DND-41 (cell line): ENCODE measurements at regions not wholly inside any gene's neighbourhood (a gene's known extent, or its start where the extent isn't known, plus 50 kb on each side); places are given as distances from the start of the nearest gene placed in this dataset.

Experiments
- ATAC-seq: fragments of 200-7000 bp; cut with Tn5 transposase; 3 replicates; pipeline ENCODE4 v1.9.1; 2021; ENCODE audit warnings: low read depth; ENCODE audit not compliant: insufficient read depth
- DNase-seq: peaks from one replicate; pipeline ENCODE4 v3.0.0-alpha.2; 2020
- H2AFZ ChIP-seq: 2 replicates; pipeline ENCODE4 v1.6.0; 2012; ENCODE audit warnings: low read depth, low read length
- H3K27ac ChIP-seq: 2 replicates; pipeline ENCODE4 v1.5.1; 2012; ENCODE audit warnings: low read length, inconsistent platforms
- H3K27me3 ChIP-seq: fragments of 200-600 bp; sonication (generic); 2 replicates; pipeline ENCODE4 v1.6.0; 2012; ENCODE audit warnings: low read length, mild to moderate bottlenecking, inconsistent platforms; ENCODE audit not compliant: insufficient read depth, poor library complexity
- H3K36me3 ChIP-seq: 2 replicates; pipeline ENCODE4 v1.5.1; 2012; ENCODE audit warnings: low read length, inconsistent platforms; ENCODE audit not compliant: insufficient read depth
- H3K4me1 ChIP-seq: 2 replicates; pipeline ENCODE4 v1.5.1; 2012; ENCODE audit warnings: mild to moderate bottlenecking, low read length; ENCODE audit not compliant: insufficient read depth
- H3K4me2 ChIP-seq: 2 replicates; pipeline ENCODE4 v1.6.0; 2012; ENCODE audit warnings: mild to moderate bottlenecking, moderate library complexity, low read length, inconsistent platforms; ENCODE audit not compliant: insufficient read depth
- H3K4me3 ChIP-seq, 2 experiments: fragments of 200-600 bp in 1 of 2; shearing (Covaris generic) in 1 of 2; 2 replicates each; pipeline ENCODE4 v1.5.1; 2012 to 2016; ENCODE audit warnings: inconsistent platforms in 2 of 2, low read length in 2 of 2, mild to moderate bottlenecking in 2 of 2, low read depth in 1 of 2, moderate library complexity in 1 of 2
- H3K79me2 ChIP-seq: 2 replicates; pipeline ENCODE4 v1.6.0; 2012; ENCODE audit warnings: low read length, inconsistent platforms; ENCODE audit not compliant: insufficient read depth
- H3K9ac ChIP-seq: 2 replicates; pipeline ENCODE4 v1.6.0; 2012; ENCODE audit warnings: low read depth, mild to moderate bottlenecking, inconsistent platforms, low read length, moderate library complexity
- H3K9me3 ChIP-seq: 2 replicates; pipeline ENCODE4 v1.5.1; 2012; ENCODE audit warnings: low read length, moderate library complexity, mild to moderate bottlenecking, inconsistent platforms; ENCODE audit not compliant: insufficient read depth, severe bottlenecking
- H4K20me1 ChIP-seq: 2 replicates; pipeline ENCODE4 v1.6.0; 2012; ENCODE audit warnings: low read length; ENCODE audit not compliant: insufficient read depth
- CTCF ChIP-seq: IDR thresholded peaks from 2 replicates; pipeline ENCODE4 v1.5.1; 2012; ENCODE audit warnings: borderline replicate concordance, low read length, moderate library complexity, mild to moderate bottlenecking; ENCODE audit not compliant: poor library complexity, severe bottlenecking; ENCODE audit errors: extremely low read depth
- EZH2 ChIP-seq: IDR thresholded peaks from 3 replicates; pipeline ENCODE4 v1.6.1; 2012; ENCODE audit warnings: borderline replicate concordance, low read depth, mild to moderate bottlenecking, moderate library complexity, low read length, inconsistent platforms; ENCODE audit not compliant: severe bottlenecking

GRCh38 chr4:27315625-27316024, 455.0 kb downstream of the STIM2 start:
- Histone ChIP-seq H3K4me3 (no peak overlapping the region), H3K27ac (no peak overlapping the region), H3K4me2 (no peak overlapping the region), H2AFZ (no peak overlapping the region), H3K9me3 (no peaks in the 10 kb centered on the region), H3K4me1 (no peaks in the 10 kb centered on the region), H4K20me1 (no peaks in the 10 kb centered on the region), H3K36me3 (no peaks in the 10 kb centered on the region), H3K27me3 (no peaks in the 10 kb centered on the region), H3K79me2 (no peaks in the 10 kb centered on the region), H3K9ac (no peak overlapping the region)
- no peak for DNase-seq
- ATAC-seq: no peak
- TF ChIP-seq CTCF (no peak), EZH2 (no peak)

- no peak overlapping the region for H3K4me2 ChIP-seq
- no peaks in the 10 kb centered on the region for H3K36me3 ChIP-seq
- H3K9ac ChIP-seq: no peak overlapping the region
- H3K27ac ChIP-seq: no peak overlapping the region
- no peaks in the 10 kb centered on the region for H3K27me3 ChIP-seq
- no peaks in the 10 kb centered on the region for H4K20me1 ChIP-seq
- H3K79me2 ChIP-seq: no peaks in the 10 kb centered on the region
- H3K4me3 ChIP-seq: no peak overlapping the region
- ATAC-seq (no peak), DNase-seq (no peak)
- H2AFZ ChIP-seq: no peak overlapping the region
- TF ChIP-seq EZH2 (no peak), CTCF (no peak)
- H3K9me3 ChIP-seq: no peaks in the 10 kb centered on the region
- no peaks in the 10 kb centered on the region for H3K4me1 ChIP-seq
Observed at GRCh38 chr4:27316176-27316575, 455.5 kb downstream of the STIM2 start.

GRCh38 chr4:27318740-27319139, 458.1 kb downstream of the STIM2 start:
- Histone ChIP-seq H3K79me2 (no peaks in the 10 kb centered on the region), H3K36me3 (no peaks in the 10 kb centered on the region), H2AFZ (no peak overlapping the region), H3K4me2 (no peak overlapping the region), H3K9ac (no peak overlapping the region), H3K27ac (no peak overlapping the region), H3K4me3 (no peak overlapping the region), H3K9me3 (no peaks in the 10 kb centered on the region), H4K20me1 (no peaks in the 10 kb centered on the region), H3K27me3 (no peaks in the 10 kb centered on the region), H3K4me1 (no peaks in the 10 kb centered on the region)
- TF ChIP-seq EZH2 (no peak), CTCF (no peak)
- no peak for DNase-seq
- no peak for ATAC-seq

GRCh38 chr4:27326991-27327390, 466.4 kb downstream of the STIM2 start:
- ATAC-seq (no peak), DNase-seq (no peak)
- no peak overlapping the region for H3K4me3 ChIP-seq
- TF ChIP-seq EZH2 (no peak), CTCF (no peak)
- H3K4me2 ChIP-seq: no peak overlapping the region
- no peaks in the 10 kb centered on the region for H3K27me3 ChIP-seq
- no peak overlapping the region for H3K27ac ChIP-seq
- no peaks in the 10 kb centered on the region for H3K79me2 ChIP-seq
- no peaks in the 10 kb centered on the region for H3K4me1 ChIP-seq
- no peaks in the 10 kb centered on the region for H3K9me3 ChIP-seq
- no peak overlapping the region for H3K9ac ChIP-seq
- no peaks in the 10 kb centered on the region for H3K36me3 ChIP-seq
- no peaks in the 10 kb centered on the region for H4K20me1 ChIP-seq
- H2AFZ ChIP-seq: no peak overlapping the region
